ENCODE measurements at regions not wholly inside any gene's neighbourhood (a gene's known extent, or its start where the extent isn't known, plus 50 kb on each side); places are given as distances from the start of the nearest gene placed in this dataset.
A peak's percentile ranks its signal among the peaks of the same experiment; 100 is the strongest.

DNA sequence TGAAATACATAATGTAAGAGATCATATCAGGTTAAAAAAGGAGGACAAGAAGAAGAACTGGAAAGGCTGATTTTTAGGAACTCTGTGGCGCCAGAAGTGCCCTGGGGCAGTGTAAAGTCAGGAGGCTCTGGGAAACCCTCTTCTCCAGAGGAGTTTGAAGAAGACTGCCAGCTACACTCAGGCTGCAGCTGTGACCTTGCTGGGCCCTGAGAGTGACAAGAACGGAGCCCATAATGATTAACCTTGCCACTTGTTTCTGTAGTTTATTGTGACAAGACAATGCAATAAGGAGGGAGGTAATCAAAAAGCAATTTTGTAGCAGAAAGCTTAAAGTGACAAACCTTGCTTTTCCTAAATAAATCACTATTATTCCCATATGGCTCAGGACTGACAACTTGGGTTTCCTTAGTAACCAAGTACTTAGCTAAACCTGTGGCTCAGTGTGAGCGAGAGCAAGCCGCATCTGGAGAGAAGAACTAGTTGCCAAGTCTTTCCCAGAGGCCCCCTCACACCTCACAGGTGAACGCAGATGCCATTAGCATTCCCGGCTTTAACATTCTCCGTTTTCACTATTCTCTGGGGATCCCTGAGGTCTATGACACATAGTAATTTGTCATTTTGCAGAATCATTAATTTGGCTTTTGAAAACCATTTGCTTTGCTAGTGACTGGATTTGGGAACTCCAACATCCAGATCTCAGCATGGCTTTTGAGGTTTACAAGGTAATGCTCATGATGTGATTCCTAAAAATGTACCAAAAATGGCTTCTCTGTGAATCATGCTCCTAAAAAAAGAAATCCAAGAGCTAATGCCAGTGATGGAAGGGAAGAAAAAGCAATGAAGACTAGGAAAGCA is 115.9 kb downstream of the OMA1 start:
- DNase-seq (ENCODE audit: low read depth) = peak; percentile 13

DNA sequence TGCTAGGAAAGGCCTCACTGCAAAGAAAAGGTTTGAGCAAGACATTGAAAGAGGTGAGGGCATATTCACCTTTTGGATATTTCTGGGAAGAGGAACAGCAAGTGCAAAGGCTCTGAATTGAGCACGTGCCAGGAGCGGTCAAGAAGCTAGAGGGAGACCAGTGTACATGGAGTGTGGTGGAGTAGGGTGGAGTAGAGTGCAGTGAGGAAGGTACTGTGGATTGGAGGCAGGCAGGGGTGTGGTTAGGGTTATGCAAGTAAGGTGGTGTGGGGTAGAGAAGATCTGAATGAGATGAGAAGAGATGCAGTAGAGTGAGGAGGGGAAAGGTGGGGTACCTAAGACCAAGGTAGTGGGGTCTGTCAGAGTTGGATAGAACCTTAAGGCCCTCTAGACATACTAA is 119.6 kb downstream of the OMA1 start:
- no peak for DNase-seq (ENCODE audit: low read depth)

DNA sequence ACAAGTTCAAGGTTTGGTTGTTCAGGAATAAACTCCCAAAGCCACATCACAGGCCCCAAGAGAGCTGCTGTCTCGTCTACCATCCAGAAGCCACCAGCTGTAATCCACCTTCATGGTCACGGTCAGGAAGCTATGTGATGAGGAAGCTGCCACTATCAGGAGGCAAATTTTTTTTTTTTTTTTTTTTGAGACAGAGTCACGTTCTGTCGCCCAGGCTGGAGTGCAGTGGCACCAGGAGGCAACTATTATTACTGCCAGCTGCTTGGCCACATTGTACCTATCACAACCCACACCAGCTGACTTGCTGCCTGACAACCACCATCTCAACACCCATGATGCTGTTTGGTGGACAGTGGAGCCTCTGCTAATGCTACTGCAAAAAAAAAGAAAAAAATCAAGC is 124.1 kb downstream of the OMA1 start:
- peak; percentile 6 for DNase-seq (ENCODE audit: low read depth)

DNA sequence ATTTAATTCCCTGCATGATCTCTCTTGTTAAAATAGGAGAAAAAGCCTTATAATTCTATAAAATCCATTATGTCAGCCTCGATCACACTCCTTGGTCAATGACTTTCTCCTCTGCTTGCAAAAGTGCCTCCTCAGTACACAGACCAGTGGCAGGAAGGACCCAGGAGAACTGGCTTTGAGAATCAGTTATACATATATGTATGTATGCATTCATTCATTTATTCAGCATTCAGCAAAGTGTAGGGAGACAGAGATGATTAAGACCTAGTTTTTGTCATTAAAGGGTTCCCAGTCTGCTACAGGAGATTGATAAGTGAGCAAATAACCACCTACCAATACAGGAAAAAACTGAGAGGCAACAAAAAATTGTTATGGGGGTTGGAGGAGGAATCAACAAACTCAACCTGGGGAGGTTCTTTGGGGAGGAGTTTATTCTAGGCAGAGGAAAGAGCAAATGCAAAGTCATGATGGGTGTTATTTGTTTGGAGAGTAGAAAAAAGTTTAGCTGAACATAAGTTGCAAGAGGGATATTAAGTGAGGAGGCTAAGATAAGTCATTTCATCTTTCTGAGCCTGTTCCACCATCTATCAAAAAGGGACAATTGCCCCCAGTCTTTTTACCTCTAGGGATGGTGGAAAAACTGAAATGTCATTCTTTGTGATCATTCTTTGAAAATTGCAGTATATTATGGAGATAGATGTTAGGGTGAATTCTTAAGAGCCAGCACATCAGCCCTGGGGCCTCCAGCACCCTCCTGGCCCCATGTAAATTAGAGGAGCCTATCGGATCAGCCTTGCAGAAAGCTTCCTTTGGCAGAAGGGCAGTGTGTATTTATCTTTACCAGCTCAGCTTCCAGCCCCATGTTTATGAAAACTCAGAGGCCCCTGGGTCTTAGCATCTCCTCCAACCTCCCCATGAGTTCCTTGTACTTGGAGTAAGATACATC is 128.0 kb downstream of the OMA1 start:
- DNase-seq (ENCODE audit: low read depth) = no peak

DNA sequence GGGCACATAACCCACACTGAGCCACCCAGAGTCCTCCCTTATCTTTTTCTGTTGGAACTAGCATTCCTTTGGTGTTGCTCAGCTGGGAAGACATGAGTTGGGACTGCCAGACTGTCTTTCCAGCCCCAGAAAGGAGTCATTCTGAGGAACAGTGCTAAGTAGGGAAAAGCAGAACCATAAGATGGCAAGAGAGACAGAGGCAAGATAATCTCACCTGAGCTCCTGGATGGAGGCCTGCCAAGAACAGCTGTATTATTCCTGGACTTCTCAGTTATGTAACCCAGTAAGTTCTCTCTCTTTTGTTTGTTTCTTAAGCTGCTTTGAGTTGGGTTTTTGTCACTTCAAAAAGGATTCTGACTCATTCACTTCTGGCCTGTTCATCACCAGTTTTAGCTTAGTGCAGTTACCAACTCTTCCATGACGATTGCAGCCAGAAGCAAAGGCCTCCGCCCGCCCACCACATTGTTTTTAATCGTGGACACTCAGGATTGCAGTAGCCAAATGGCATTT is 134.4 kb downstream of the OMA1 start:
- DNase-seq (ENCODE audit: low read depth) = peak; percentile 39

DNA sequence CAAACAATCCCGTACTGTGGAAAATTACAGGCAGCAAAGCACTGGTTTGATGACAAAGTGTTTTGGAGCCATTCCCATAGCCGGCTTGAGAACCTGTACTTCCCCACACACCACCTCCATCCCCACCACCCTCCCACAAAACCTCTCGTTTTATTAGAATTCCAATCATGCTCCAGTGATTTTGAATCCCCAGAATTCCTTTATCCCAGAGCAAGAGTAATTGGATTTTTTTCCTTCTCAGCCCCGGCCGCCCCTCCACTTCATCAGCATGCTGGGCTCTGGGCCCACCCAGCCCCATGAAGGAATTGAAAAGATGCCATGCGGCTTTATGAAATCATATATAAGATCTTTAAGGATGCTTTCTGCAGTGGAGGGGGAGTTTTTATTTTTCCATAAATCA is 136.6 kb downstream of the OMA1 start:
- DNase-seq (ENCODE audit: low read depth) = no peak

DNA sequence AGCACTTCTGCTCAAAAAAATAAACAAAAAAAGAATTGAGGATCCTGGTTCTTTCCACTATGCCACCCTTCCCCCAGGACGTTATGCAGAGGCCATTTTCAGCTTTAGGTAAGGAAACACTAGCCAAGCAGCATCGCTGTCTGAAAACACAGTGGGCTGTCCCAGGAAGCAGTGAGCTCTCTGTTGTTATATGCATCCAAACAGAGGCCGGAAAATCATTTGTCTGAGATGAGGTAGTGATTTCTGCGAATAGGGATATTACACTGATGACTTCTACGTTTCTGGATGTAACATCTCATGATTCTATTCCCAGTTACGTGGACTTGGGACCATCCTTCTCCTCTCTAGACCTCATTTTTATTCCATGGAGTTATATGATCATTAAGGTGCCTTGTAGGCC is 137.2 kb downstream of the OMA1 start:
- no peak for DNase-seq (ENCODE audit: low read depth)

DNA sequence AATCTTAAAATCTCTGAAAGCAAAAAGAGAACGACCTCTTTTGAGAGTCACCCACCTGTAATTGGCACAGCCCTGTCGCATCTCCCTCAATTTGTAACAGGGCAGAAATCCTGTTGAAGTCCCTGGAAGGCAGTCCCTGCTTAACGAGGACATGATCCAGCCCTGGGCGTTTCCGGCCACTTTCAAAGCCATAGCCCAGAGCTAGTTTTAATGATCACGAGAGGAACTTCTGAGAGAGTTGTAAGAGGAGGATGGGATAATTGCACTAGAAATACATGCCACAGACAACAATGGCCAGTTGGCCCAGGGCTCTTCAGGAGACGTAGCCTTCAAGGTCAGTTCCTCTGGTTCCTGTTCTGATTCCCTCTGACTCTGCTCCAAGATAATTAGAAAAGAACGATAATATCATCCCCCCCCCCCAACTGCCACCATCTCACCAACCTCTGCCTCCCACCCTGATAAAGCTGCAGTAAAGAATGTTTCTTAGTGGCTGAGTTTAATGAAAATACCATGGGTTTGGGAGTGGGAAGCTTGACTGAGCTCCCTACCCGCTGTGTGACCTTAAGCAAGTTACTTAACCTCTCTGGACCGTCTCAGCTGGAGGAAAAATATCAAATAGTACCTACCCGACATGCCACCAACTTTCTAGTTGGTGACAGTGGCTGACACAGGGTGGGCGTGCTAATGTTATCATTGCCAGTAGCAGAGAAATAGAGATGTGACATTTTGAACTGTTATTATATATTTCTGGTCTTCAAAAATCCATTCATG is 140.0 kb downstream of the OMA1 start:
- no peak for DNase-seq (ENCODE audit: low read depth)

DNA sequence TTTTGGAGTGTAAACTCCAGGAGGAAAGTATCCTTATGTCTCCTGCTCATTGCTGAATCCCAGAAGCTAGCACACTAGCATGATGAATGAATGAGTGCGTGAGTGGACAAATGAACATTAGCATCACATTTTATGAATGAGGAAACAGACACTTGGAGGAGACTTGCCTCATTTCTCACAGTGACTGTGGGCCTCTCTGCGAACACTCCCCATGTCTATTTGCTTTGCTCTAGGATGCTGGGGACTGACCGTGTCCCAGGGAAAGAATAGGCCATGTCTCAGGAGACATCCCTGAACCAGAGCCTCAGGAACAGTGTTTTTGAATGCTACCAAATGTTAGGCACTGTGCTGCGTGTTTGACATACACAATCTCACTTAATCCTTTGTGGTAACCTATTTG is 140.9 kb downstream of the OMA1 start:
- no peak for DNase-seq (ENCODE audit: low read depth)

DNA sequence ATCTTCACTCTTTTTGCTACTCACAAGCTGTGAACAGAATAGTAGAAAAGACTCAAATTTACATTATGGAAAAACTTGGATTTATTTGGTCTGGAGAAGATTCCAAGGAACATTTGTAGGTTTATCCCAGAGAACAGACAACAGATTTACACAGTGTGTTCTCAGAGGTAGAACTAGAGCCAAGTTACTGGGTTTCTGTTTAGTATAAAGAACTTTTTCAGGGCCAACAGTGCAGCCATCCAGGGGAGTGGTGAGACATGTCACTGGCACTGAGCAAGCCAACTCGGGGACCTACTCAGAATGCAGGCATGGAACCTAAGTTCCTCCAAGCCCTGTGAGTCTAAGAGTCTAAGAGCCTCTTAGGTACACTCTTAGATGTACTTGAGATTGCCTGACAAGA is 142.6 kb downstream of the OMA1 start:
- no peak for DNase-seq (ENCODE audit: low read depth)

DNA sequence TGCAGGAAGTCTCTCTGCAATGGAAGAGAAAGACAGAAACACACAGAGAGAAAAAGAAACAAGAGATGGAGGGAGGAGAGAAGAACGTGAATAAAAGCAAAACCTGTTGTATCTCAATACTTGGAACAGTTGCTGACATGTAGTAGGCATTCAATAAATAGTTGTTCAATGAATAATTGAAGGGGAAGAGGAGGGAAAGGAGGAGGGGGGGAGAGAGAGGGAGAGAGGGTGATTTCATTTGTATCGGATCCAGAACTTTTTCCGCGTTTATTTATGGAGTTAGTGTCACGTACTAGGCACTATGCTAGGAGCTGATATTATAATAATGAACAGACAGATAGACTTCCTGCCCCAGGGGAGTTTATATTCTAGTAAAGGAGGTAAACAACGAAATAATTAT is 144.1 kb downstream of the OMA1 start:
- no peak for DNase-seq (ENCODE audit: low read depth)

DNA sequence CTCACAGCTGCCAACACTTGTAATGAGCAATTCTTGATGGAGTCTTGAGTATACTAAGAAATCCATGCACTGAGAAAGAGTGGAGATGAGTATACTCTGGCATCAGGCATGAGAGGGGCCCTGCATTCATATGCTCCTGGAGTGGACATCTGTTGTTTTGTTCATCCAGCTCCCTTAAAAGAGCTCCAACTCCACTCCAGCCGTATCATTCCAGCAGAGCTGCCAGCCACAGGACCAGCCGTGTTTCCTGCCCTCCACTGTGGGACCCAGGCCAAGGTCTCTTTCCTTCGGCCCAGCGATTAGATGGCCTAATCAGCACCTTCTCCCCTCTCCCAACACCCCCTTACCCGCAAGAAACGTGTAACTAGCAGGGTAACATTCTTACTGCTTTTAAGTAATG is 144.5 kb downstream of the OMA1 start:
- DNase-seq (ENCODE audit: low read depth) = peak; percentile 48

DNA sequence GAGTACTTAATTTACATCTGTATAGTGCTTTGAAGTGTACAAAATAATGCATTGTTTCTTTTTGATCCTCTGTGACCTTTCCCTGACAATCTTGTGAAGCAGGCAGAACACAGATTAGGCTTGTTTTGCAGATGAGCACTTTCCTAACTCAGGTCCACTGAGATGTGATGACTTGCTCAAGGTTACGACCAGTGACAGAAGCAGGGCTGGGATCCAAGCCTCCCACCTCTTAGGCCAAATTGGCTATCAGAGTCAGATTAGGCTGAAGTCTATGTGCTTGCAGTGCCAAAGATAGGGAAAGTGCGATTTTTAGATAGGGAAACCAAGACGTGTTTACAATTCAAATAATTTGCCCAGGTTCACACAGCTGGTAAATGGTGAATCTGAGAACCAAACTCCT is 147.3 kb downstream of the OMA1 start:
- no peak for DNase-seq (ENCODE audit: low read depth)

DNA sequence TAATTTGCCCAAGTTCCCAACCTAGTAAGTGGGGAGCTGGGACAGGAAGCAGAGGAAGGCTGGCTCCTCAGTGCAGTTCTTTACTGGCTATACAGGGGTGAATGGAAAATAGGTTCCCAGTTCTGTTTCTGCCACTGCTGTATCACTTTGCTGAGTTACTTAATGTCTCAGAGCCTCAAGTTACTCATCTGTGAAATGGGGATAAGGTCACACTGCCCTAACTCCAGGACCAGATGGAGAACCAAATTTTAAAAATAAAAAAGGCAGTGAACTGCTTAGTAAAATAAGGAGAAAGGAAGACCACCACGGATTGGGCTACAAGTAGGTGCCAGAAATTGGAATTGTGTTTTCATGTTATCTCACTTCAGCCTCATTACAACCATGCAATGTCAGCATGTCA is 147.8 kb downstream of the OMA1 start:
- no peak for DNase-seq (ENCODE audit: low read depth)

DNA sequence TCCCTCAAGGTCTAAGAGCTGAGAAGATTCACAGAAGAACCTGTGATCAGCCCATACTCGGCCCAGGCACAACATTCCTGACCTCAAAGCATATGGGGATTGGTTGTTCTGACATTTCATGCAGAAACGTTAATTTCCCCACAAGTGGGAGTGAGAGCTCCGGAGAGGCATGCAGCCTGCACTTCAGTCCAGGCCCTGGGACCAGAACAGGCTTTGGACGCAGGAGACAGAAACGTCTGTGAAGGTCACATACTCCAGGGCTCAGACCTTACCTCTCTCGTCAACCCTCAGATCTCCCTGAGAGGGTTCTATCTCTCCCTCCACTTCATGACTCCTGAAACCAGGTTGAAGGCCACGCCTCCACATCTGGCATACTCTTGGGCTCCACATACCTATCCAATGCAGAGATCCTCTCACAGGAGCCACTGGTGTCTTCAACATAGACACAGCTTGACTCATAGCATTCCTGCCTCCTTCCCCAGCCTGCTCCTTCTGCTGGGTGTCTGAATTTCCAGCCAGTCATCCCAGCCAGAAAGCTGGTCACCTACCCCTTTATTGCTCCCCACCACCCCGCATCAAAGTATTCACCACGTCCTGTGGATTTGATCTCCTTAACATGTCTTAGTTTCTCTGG is 149.2 kb downstream of the OMA1 start:
- DNase-seq (ENCODE audit: low read depth) = no peak

DNA sequence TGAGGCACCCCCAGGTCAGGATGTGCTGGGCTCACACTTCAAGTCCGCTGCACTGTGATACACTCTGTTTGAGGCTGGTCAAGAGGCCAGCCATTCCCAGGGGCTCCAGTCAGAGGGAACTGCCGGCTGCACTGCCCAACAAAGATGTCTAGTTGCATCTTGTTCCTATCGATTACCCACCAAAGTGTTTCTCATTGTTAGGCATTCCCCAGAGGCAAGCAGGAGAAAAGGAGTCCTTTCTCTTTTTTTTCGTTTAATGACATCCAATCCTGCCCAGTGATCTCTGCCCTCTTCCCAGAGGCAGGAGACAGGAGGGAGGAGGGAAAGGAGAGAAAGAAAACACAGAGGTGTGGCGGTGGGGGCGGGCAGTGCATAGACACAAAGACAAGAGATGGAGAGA is 150.4 kb downstream of the OMA1 start:
- no peak for DNase-seq (ENCODE audit: low read depth)

DNA sequence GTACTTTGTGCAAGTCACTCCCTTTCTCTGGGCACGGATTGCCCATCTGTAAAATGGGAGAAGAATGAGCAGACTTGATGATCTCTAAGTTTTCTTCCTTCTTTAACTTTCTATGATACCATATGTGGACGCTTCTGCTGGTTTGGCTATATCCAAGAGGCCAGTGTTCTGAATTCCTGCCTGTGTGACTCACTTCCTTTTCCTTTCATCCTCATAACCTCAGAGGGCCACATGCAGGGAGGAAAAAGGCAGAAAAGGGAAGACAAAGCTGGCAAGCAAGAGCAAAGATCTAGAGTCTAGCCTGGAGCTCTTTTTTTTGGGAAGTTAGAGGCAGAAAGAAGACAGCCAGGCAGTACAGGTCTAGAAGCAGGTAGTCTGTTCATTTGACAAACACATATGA is 151.2 kb downstream of the OMA1 start:
- DNase-seq (ENCODE audit: low read depth) = peak; percentile 78

DNA sequence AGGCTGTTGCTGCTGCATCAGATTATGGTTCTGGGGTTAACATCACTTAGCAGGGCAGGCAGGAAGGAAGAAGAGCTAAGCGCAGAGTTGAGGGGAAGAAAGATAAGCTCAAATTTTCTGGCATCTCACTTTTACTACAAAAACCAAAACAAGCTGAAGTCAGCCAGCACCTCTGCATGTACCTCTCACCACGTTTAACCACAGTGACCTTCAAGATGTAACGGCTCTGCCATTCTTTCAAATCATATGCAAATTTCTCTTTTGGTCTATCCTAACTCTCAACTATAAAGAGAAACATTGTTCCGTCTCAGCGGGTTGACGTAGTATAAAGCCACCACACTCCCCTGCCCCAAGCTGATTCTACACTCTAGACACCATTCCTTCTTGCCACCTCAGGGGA is 154.4 kb downstream of the OMA1 start:
- DNase-seq (ENCODE audit: low read depth) = no peak

DNA sequence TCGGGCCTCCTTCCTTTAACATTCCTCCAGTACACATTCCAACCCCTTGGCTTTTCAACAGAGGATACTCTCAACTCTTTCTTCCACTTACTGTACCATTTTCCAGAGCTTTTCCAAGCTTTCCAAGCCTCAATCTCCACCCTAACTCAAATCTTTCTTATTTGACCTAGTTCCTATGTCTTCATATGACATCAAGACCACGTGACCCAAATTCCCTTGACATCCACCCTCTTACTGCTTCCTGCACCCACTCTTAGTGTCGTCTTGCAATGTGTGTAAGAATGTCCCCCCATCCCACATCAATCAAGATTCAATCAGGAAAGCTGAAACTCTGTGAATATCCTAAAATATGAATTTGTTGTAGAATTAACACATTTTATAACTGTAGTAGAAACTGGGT is 155.0 kb downstream of the OMA1 start:
- DNase-seq (ENCODE audit: low read depth) = no peak

DNA sequence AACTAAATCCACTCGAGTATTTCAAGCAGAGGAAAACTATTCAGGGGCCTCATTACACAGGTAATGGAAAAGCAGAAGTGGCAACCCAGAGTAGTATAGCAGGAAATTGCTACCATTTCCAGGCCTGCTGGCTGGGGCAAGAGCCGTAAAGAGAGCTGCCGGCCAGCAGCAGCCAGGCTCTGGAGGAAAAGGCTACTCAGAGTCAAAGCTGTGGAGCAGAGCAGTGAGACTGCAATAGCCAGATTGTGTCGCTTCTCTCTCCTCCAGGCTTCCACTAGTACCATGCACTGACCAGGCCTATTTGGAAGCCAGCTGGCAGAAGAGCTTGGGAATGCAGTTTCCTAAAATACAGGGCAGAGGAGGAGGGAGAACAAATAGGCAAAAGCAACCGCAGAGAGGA is 155.5 kb downstream of the OMA1 start:
- peak; percentile 63 for DNase-seq (ENCODE audit: low read depth)

DNA sequence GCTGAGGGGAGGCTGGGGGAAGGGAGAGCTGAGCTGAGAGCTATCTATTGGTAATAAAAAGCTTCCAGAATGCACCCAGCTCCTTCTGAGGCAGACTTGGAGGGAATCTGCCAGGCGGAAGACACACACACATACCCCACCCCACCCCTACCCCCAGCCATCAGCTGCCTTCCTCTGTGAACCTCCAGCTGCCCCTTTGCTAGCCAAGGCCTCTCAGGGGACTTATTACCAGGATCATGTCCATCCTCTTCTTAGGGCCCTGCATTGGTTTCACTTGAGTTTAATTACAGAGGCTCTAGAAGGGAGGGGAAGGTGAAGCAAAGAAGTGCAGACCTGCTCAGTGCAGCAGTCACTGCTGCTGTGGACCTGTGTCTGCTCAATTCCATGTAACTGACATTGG is 156.4 kb downstream of the OMA1 start:
- peak; percentile 27 for DNase-seq (ENCODE audit: low read depth)

All from myocyte (in vitro differentiated cells).